B cell (primary cell): ENCODE measurements at regions not wholly inside any gene's neighbourhood (a gene's known extent, or its start where the extent isn't known, plus 50 kb on each side); places are given as distances from the start of the nearest gene placed in this dataset.

Experiments used
- EZH2 ChIP-seq: IDR thresholded peaks from 2 replicates; pipeline ENCODE4 v1.6.1; 2012; ENCODE audit warnings: borderline replicate concordance, low read depth, mild to moderate bottlenecking, moderate library complexity, low read length; ENCODE audit not compliant: insufficient read depth, poor library complexity, severe bottlenecking
- TF ChIP-seq, protein P1 (sequence below): fragments of 200-600 bp; IDR thresholded peaks from one replicate; pipeline ENCODE4 v1.8.0; 2022; ENCODE audit warnings: antibody characterized with exemption, mild to moderate bottlenecking

DNA sequence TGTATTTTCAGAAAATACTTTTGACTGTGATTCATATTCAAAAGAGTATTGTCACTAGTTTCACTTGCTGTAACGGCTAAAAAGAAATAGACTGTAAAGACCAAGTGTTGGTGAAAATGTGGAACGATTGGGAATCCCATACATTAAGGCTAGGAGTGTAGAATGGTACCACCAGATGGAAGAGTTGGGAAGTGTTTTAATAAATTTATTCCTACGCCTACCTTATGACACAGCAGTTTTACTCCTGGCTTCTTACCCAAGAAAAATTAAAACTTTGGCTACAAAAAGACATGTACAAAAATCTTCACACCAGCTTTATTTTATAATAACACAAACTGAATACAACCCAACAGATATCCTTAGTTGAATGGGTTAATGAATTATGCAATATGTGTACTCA lies 256.2 kb downstream of the TAF11L14 start:
- TF ChIP-seq, protein P1, sequence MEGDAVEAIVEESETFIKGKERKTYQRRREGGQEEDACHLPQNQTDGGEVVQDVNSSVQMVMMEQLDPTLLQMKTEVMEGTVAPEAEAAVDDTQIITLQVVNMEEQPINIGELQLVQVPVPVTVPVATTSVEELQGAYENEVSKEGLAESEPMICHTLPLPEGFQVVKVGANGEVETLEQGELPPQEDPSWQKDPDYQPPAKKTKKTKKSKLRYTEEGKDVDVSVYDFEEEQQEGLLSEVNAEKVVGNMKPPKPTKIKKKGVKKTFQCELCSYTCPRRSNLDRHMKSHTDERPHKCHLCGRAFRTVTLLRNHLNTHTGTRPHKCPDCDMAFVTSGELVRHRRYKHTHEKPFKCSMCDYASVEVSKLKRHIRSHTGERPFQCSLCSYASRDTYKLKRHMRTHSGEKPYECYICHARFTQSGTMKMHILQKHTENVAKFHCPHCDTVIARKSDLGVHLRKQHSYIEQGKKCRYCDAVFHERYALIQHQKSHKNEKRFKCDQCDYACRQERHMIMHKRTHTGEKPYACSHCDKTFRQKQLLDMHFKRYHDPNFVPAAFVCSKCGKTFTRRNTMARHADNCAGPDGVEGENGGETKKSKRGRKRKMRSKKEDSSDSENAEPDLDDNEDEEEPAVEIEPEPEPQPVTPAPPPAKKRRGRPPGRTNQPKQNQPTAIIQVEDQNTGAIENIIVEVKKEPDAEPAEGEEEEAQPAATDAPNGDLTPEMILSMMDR, result no peak
- no peak for TF ChIP-seq EZH2
